HG03442 (cell line): ENCODE measurements at regions not wholly inside any gene's neighbourhood (a gene's known extent, or its start where the extent isn't known, plus 50 kb on each side); places are given as distances from the start of the nearest gene placed in this dataset.

Source experiments
- ATAC-seq: cut with Tn5 transposase; IDR thresholded peaks from one replicate; pipeline ENCODE4 v1.9.1; 2021; ENCODE audit warnings: mild to moderate bottlenecking, moderate library complexity; ENCODE audit not compliant: unreplicated experiment

DNA sequence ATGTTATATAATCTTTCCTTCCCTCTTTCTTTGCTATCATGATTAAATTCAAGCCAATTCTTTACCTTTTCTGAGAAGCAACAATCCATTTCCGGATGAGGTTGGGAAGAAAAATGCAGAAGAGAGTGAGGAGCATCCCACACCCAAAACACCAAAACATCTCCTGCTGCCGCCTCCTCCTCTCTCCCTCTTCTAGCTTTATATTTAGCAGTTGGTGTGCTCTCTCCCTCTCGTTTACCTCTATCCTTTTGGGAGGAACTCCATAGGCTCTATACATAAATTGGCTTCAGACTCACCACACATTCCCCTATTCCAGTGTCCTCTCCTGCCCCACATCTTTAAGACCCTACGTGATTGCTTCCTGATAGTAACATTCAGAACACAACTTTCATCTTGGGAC, 332.2 kb upstream of the PLXNA2 start:
- ATAC-seq: no peak

GRCh38 chr1:208577381-208577905, 333.3 kb upstream of the PLXNA2 start:
- ATAC-seq: no peak

DNA sequence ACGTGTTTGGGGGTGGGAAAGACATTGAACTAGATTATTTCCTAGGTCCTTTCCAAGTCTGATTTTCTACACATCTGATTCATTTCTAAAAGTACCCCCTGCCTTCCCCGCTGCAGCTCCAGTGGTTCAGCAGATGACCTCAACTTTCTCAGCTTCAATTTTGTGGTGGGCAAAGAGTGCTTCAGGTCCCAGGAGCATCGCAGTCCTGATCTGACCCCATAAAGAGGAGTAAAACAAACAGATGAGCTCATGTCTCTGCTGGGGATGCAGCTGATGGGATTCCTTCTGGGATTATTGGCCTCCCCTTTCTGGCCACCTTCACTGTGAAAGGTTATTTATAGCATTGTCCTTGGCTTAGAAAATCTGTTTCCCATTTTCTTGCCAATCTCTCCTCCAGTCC, 337.0 kb upstream of the PLXNA2 start:
- ATAC-seq: no peak

DNA sequence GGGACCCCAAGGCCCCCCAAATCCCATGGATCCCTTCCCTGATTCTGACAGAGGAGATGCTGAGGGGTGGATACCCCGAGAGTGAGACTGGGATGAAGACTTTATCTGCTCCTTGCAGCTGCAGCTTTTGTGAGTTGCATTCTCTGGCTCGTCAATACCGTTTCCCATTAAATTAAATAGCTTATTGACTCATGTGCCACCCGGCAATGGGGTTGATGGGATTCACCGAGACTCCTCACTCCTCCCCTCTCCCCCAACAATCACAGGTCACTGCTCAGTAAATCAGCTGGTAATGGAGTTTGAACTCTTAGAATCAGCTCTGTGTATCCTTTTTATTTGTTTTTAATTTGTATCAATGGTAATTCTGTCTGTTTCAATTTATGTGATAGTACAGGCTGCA, 337.5 kb upstream of the PLXNA2 start:
- no peak for ATAC-seq

DNA sequence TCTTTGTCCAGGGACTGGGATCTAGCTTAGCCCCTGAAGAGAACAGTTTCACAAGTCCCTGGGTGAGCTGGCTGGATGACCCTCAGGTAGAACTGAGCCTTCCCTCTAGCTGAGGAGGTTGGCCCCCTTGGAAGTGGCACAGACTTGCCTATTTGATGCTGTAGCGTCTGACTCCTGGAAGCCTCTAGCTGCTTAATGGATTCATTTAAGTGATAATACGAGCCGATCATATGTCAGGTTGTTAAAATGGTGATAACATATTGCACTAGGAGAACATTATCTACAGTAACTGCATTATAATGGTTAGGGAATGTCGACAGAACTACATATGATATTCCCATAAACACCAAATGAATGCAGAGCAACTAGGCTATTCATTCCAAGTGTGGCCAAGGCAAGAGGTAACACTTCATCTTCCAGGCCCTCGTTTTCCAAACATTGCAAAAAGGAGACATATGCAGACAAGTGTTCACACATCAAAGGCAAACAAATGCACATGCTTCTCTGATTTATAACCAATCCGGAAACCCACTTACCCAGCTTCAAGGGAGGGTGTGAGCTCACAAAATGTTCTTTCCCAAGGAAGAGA, 340.1 kb upstream of the PLXNA2 start:
- no peak for ATAC-seq

DNA sequence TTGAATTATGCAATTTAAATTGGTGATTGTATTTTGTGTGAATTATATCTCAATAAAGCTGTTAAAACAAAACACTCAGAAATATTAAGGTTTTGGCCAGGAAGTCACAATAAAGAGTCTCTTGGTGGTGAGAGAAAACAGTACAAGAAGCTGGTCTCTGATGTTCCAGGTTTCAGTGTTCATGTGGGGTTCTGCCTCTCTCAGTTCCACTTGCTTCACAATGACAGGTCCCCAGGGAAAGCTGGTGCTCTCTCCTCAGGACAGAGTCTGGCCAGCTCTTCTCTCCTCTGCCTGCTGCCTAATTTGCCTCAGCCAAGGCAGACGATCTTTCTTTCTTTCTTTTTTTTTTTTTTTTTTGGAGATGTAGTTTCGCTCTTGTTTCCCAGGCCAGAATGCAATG, 342.9 kb upstream of the PLXNA2 start:
- peak; percentile 94 for ATAC-seq

GRCh38 chr1:208593306-208594006, 349.3 kb upstream of the PLXNA2 start:
- ATAC-seq: no peak

GRCh38 chr1:208595236-208595635, 351.1 kb upstream of the PLXNA2 start:
- no peak for ATAC-seq

GRCh38 chr1:208595745-208596144, 351.6 kb upstream of the PLXNA2 start:
- no peak for ATAC-seq

DNA sequence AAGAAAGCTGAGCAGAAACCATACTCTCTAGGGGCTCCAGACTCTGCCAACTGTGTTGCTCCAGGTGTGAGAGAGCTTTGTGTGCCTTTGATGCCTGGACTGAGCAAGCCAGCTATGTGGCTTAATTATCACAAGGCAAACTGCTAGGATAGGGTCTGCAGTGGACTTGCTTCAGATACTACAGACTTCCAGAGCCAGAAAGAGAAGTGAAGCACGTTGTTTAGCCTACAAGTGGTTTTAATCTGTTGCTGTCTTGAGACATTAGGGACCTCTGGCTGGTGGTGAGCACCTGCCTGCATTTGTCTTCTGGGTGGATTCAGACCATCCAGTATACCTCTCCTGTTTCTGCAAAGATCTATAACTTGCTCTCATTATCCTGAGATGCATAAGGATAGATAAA, 353.4 kb upstream of the PLXNA2 start:
- no peak for ATAC-seq

GRCh38 chr1:208598021-208598420, 353.8 kb upstream of the PLXNA2 start:
- no peak for ATAC-seq

DNA sequence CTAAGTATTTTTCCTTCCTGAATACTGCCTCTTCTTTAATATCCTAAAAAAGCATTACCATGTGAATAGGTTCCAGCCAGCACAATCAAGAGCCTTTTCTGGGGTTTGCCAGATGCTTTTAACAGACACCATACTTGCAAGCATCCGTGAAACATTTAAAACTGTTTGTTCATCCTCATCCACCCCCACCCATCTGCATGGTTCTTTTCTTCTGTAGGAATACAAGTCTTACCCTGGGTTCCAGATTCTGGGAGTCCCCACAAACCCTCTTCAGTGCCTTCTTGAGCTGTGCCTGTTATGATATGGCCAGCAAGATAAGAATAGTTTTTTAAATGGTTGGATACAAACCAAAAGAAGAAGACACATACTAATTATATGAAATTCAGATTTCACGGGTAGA, 354.9 kb upstream of the PLXNA2 start:
- ATAC-seq: no peak

GRCh38 chr1:208600456-208601190, 356.4 kb upstream of the PLXNA2 start:
- no peak for ATAC-seq

GRCh38 chr1:208601561-208601960, 357.4 kb upstream of the PLXNA2 start:
- no peak for ATAC-seq

- ATAC-seq: no peak
These were observed 359.5 kb upstream of the PLXNA2 start for GRCh38 chr1:208603721-208604120.

DNA sequence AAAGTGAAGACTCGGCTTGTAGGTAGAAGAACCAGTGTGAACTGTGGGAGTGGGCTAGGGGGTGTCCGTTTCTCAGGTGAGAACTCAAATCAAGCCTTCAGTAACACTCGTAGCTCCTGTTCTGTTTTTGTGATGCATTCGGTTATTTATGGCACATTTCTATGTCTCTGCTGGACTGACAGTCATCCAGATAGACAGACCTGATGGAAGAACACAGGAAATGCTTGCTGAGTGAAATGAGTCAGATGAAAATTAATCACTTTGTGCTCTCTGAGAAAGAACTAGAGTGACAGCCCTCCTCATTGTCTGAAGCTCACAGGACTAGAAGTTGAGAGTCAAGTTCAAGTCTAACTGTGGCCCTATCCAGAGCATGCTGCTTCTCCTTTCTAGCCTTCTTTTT, 360.1 kb upstream of the PLXNA2 start:
- peak; percentile 98 for ATAC-seq

GRCh38 chr1:208606959-208607358, 362.8 kb upstream of the PLXNA2 start:
- ATAC-seq: no peak

DNA sequence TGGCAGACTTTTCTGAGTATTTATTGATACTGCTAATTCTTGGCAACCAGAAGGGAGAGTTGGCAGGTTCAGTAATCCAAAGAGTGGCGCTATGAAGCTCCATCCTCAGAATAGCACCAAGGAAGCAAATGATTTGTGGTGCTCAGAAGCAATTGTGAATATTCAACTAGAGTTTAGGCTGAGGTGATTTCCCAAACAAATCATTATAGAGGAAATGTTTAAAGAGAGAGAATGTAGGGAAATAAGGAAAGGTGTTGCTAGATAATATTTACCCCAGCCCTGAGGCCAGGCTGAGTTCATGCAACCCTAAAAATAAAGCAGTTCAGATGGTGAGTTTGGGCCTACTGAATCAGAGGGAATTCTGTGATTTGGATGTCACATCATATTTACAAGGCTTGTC, 363.4 kb upstream of the PLXNA2 start:
- ATAC-seq: no peak

GRCh38 chr1:208614610-208615009, 370.4 kb upstream of the PLXNA2 start:
- no peak for ATAC-seq

- ATAC-seq: no peak
These were observed 371.2 kb upstream of the PLXNA2 start for GRCh38 chr1:208615371-208615770.

- no peak for ATAC-seq
These were observed 372.6 kb upstream of the PLXNA2 start for GRCh38 chr1:208616776-208617175.
